MM.1S (cell line): ENCODE measurements at regions not wholly inside any gene's neighbourhood (a gene's known extent, or its start where the extent isn't known, plus 50 kb on each side); places are given as distances from the start of the nearest gene placed in this dataset.

Experiments
- DNase-seq: peaks from one replicate; pipeline ENCODE4 v3.0.0-alpha.2; 2015
- H2AFZ ChIP-seq: fragments of 300-600 bp; sonication (generic); 2 replicates; pipeline ENCODE4 v1.6.0; 2016; ENCODE audit warnings: antibody characterized with exemption, low read length
- H3F3A ChIP-seq: fragments of 300-600 bp; sonication (generic); 2 replicates; pipeline ENCODE4 v1.6.1; 2016; ENCODE audit warnings: mild to moderate bottlenecking, antibody characterized with exemption, low read length, moderate library complexity, mixed read lengths; ENCODE audit not compliant: insufficient read depth
- H3K27ac ChIP-seq: fragments of 300-600 bp; sonication (generic); 2 replicates; pipeline ENCODE4 v1.5.1; 2016; ENCODE audit warnings: mild to moderate bottlenecking, low read length
- H3K27me3 ChIP-seq: fragments of 300-600 bp; sonication (generic); replicated peaks from 2 replicates; pipeline ENCODE4 v1.6.0; 2016; ENCODE audit warnings: low read length; ENCODE audit not compliant: insufficient read depth
- H3K36me3 ChIP-seq: fragments of 300-600 bp; sonication (generic); replicated peaks from 2 replicates; pipeline ENCODE4 v1.6.1; 2016; ENCODE audit warnings: mild to moderate bottlenecking, low read length, mixed read lengths; ENCODE audit not compliant: insufficient read depth
- H3K4me1 ChIP-seq: fragments of 300-600 bp; sonication (generic); 2 replicates; pipeline ENCODE4 v1.6.1; 2016; ENCODE audit warnings: low read length, mixed read lengths
- H3K4me2 ChIP-seq: fragments of 300-600 bp; sonication (generic); 2 replicates; pipeline ENCODE4 v1.6.0; 2016; ENCODE audit warnings: low read depth, low read length
- H3K4me3 ChIP-seq: fragments of 300-600 bp; sonication (generic); 2 replicates; pipeline ENCODE4 v1.5.1; 2016; ENCODE audit warnings: low read length, mixed read lengths
- H3K79me2 ChIP-seq: fragments of 300-600 bp; sonication (generic); 2 replicates; pipeline ENCODE4 v1.6.1; 2016; ENCODE audit warnings: mixed run types, low read length, mixed read lengths
- H3K9ac ChIP-seq: fragments of 300-600 bp; sonication (generic); 2 replicates; pipeline ENCODE4 v1.6.1; 2016; ENCODE audit warnings: low read length, mixed read lengths
- H3K9me2 ChIP-seq: fragments of 300-600 bp; sonication (generic); replicated peaks from 2 replicates; pipeline ENCODE4 v1.6.1; 2016; ENCODE audit warnings: mild to moderate bottlenecking, low read length, mixed read lengths; ENCODE audit not compliant: insufficient read depth
- H3K9me3 ChIP-seq: fragments of 300-600 bp; sonication (generic); replicated peaks from 2 replicates; pipeline ENCODE4 v1.6.1; 2016; ENCODE audit warnings: mild to moderate bottlenecking, low read length, mixed read lengths; ENCODE audit not compliant: insufficient read depth
- H4K20me1 ChIP-seq: fragments of 300-600 bp; sonication (generic); 2 replicates; pipeline ENCODE4 v1.6.1; 2016; ENCODE audit warnings: mild to moderate bottlenecking, low read length, moderate library complexity, mixed read lengths; ENCODE audit not compliant: insufficient read depth
- CTCF ChIP-seq: fragments of 300-600 bp; sonication (generic); IDR thresholded peaks from 2 replicates; pipeline ENCODE4 v1.5.1; 2016; ENCODE audit warnings: antibody characterized with exemption, low read length, mixed read lengths
- EZH2 ChIP-seq: fragments of 300-600 bp; sonication (generic); optimal IDR thresholded peaks from 2 replicates; pipeline ENCODE3; 2017; ENCODE audit warnings: low read depth, mild to moderate bottlenecking, antibody characterized with exemption, low read length, mixed read lengths
- EZH2phosphoT487 ChIP-seq: fragments of 300-600 bp; sonication (generic); IDR thresholded peaks from 2 replicates; pipeline ENCODE4 v1.6.1; 2018; ENCODE audit warnings: antibody characterized with exemption, low read length

GRCh38 chr2:106581328-106581727 is 94.2 kb downstream of the CD8B2 start:
- H3K9ac ChIP-seq, result no peak overlapping the region
- H3K27me3 ChIP-seq, result no peaks in the 10 kb centered on the region; the same call in 1 of the 2 replicates
- no peak overlapping the region for H3K4me3 ChIP-seq
- TF ChIP-seq CTCF (no peak), EZH2 (no peak), EZH2phosphoT487 (no peak)
- peak overlapping the region; percentile 65; the same call in 1 of the 2 replicates for H3K4me2 ChIP-seq
- no peaks in the 10 kb centered on the region for H3F3A ChIP-seq
- no peaks in the 10 kb centered on the region for H3K36me3 ChIP-seq
- H4K20me1 ChIP-seq, result no peaks in the 10 kb centered on the region
- no peaks in the 10 kb centered on the region for H3K79me2 ChIP-seq
- no peaks in the 10 kb centered on the region for H3K9me3 ChIP-seq
- no peaks in the 10 kb centered on the region for H3K9me2 ChIP-seq
- no peak for DNase-seq
- H2AFZ ChIP-seq, result no peak overlapping the region
- H3K4me1 ChIP-seq, result no peaks in the 10 kb centered on the region
- no peak overlapping the region for H3K27ac ChIP-seq

- H3K79me2 ChIP-seq, result no peaks in the 10 kb centered on the region
- H3K27ac ChIP-seq, result no peak overlapping the region
- no peak overlapping the region for H3K9ac ChIP-seq
- H3F3A ChIP-seq, result no peaks in the 10 kb centered on the region
- DNase-seq, result no peak
- no peak for TF ChIP-seq EZH2phosphoT487
- no peak for TF ChIP-seq EZH2
- TF ChIP-seq CTCF, result no peak
- H3K27me3 ChIP-seq, result no peaks in the 10 kb centered on the region; the same call in 1 of the 2 replicates
- H3K9me3 ChIP-seq, result no peaks in the 10 kb centered on the region
- no peaks in the 10 kb centered on the region for H3K36me3 ChIP-seq
- H4K20me1 ChIP-seq, result no peaks in the 10 kb centered on the region
- H3K4me1 ChIP-seq, result no peaks in the 10 kb centered on the region
- peak overlapping the region; percentile 67 for H3K4me3 ChIP-seq
- H2AFZ ChIP-seq, result peak overlapping the region; percentile 75
- H3K4me2 ChIP-seq, result peak overlapping the region; percentile 65
- H3K9me2 ChIP-seq, result no peaks in the 10 kb centered on the region
Measured at GRCh38 chr2:106581755-106582147, 94.6 kb downstream of the CD8B2 start.

- Histone ChIP-seq H3K27ac (no peak overlapping the region), H3K4me1 (no peaks in the 10 kb centered on the region), H3K4me2 (peak overlapping the region; percentile 65), H3K4me3 (peak overlapping the region; percentile 67), H3K9me3 (no peaks in the 10 kb centered on the region), H2AFZ (peak overlapping the region; percentile 75), H3K36me3 (no peaks in the 10 kb centered on the region), H3K9ac (peak overlapping the region; percentile 40; the same call in 1 of the 2 replicates), H3K79me2 (no peaks in the 10 kb centered on the region), H3K27me3 (no peaks in the 10 kb centered on the region; the same call in 1 of the 2 replicates), H3F3A (no peaks in the 10 kb centered on the region), H4K20me1 (no peaks in the 10 kb centered on the region), H3K9me2 (no peaks in the 10 kb centered on the region)
- TF ChIP-seq CTCF (peak; percentile 81), EZH2phosphoT487 (no peak)
- DNase-seq, result peak; percentile 75
Measured at GRCh38 chr2:106582148-106583143, 95.3 kb downstream of the CD8B2 start.
